ENCODE measurements at regions not wholly inside any gene's neighbourhood (a gene's known extent, or its start where the extent isn't known, plus 50 kb on each side); places are given as distances from the start of the nearest gene placed in this dataset.
A peak's percentile ranks its signal among the peaks of the same experiment; 100 is the strongest.

- no peak for DNase-seq
These were observed 91.3 kb upstream of the GPR45 start for GRCh38 chr2:105150231-105150630.

GRCh38 chr2:105154119-105154818, 87.3 kb upstream of the GPR45 start:
- DNase-seq: no peak

GRCh38 chr2:105156166-105156565, 85.4 kb upstream of the GPR45 start:
- DNase-seq: no peak

- DNase-seq: no peak
These were observed 83.5 kb upstream of the GPR45 start for GRCh38 chr2:105158002-105158401.

GRCh38 chr2:105166688-105167087, 74.9 kb upstream of the GPR45 start:
- no peak for DNase-seq

- no peak for DNase-seq
These were observed 73.0 kb upstream of the GPR45 start for GRCh38 chr2:105168543-105168942.

- no peak for DNase-seq
These were observed 66.3 kb upstream of the GPR45 start for GRCh38 chr2:105175231-105175630.

- DNase-seq: no peak
These were observed 65.1 kb upstream of the GPR45 start for GRCh38 chr2:105176429-105176828.

GRCh38 chr2:105177008-105177407, 64.5 kb upstream of the GPR45 start:
- no peak for DNase-seq

- no peak for DNase-seq
These were observed 63.8 kb upstream of the GPR45 start for GRCh38 chr2:105177536-105178254.

- DNase-seq: peak; percentile 46
These were observed 61.8 kb upstream of the GPR45 start for GRCh38 chr2:105179469-105180372.

GRCh38 chr2:105180491-105180972, 61.0 kb upstream of the GPR45 start:
- no peak for DNase-seq

GRCh38 chr2:105181282-105181681, 60.3 kb upstream of the GPR45 start:
- DNase-seq: no peak

- no peak for DNase-seq
These were observed 57.8 kb upstream of the GPR45 start for GRCh38 chr2:105183555-105184323.

- no peak for DNase-seq
These were observed 57.1 kb upstream of the GPR45 start for GRCh38 chr2:105184420-105184819.

GRCh38 chr2:105186967-105187498, 54.5 kb upstream of the GPR45 start:
- no peak for DNase-seq

- DNase-seq: no peak
These were observed 54.0 kb upstream of the GPR45 start for GRCh38 chr2:105187531-105187930.

GRCh38 chr2:105188343-105188742, 53.2 kb upstream of the GPR45 start:
- DNase-seq: no peak
